WERI-Rb-1 (cell line): ENCODE measurements at regions not wholly inside any gene's neighbourhood (a gene's known extent, or its start where the extent isn't known, plus 50 kb on each side); places are given as distances from the start of the nearest gene placed in this dataset.
"Not testable (repeated sequence)": the region's sequence is repeated elsewhere in the genome, so short reads cannot be mapped to it uniquely, and the experiment has no call there.

Experiments
- DNase-seq: peaks from one replicate; pipeline ENCODE4 v3.0.0-alpha.2; 2020
- H3K27ac ChIP-seq: fragments of 250-450 bp; sonication (Bioruptor Pico); 2 replicates; pipeline ENCODE4 v1.5.1; 2020; ENCODE audit warnings: mild to moderate bottlenecking, moderate library complexity
- H3K27me3 ChIP-seq: fragments of 250-450 bp; sonication (Bioruptor Pico); 2 replicates; pipeline ENCODE4 v1.5.1; 2021; ENCODE audit warnings: mild to moderate bottlenecking, low read depth, moderate library complexity; ENCODE audit not compliant: insufficient read depth, severe bottlenecking
- H3K36me3 ChIP-seq: fragments of 250-450 bp; sonication (Bioruptor Pico); 2 replicates; pipeline ENCODE4 v1.5.1; 2020; ENCODE audit warnings: mild to moderate bottlenecking, moderate library complexity
- H3K4me3 ChIP-seq: 2 replicates; pipeline ENCODE4 v1.5.1; 2011; ENCODE audit warnings: low read depth, mild to moderate bottlenecking, control low read depth, low read length
- H3K9me3 ChIP-seq: fragments of 250-450 bp; sonication (Bioruptor Pico); 2 replicates; pipeline ENCODE4 v1.5.1; 2021; ENCODE audit warnings: mild to moderate bottlenecking, moderate library complexity; ENCODE audit not compliant: severe bottlenecking
- CTCF ChIP-seq: IDR thresholded peaks from 2 replicates; pipeline ENCODE4 v1.5.1; 2011; ENCODE audit warnings: low read depth, mild to moderate bottlenecking, control low read depth, inconsistent platforms, low read length

- Histone ChIP-seq H3K36me3 (no peaks in the 10 kb centered on the region), H3K9me3 (peaks cover 5% of the 10 kb centered on the region), H3K27me3 (no peaks in the 10 kb centered on the region), H3K27ac (no peak overlapping the region), H3K4me3 (no peak overlapping the region)
- TF ChIP-seq CTCF: no peak
- DNase-seq: no peak
These were observed 691.7 kb upstream of the SLC35B3 start for GRCh38 chr6:9126878-9127560.

- H3K9me3 ChIP-seq: not testable (repeated sequence)
These were observed 690.7 kb upstream of the SLC35B3 start for GRCh38 chr6:9126034-9126433.

GRCh38 chr6:9121549-9121948 is 686.2 kb upstream of the SLC35B3 start:
- TF ChIP-seq CTCF: no peak
- no peaks in the 10 kb centered on the region for H3K36me3 ChIP-seq
- DNase-seq: no peak
- no peaks in the 10 kb centered on the region for H3K9me3 ChIP-seq
- no peaks in the 10 kb centered on the region for H3K27me3 ChIP-seq
- no peak overlapping the region for H3K27ac ChIP-seq
- H3K4me3 ChIP-seq: no peak overlapping the region

More at GRCh38 chr6:9126034-9126433, 690.7 kb upstream of the SLC35B3 start:
- not testable (repeated sequence) for H3K4me3 ChIP-seq, H3K27me3 ChIP-seq, H3K27ac ChIP-seq, DNase-seq, H3K36me3 ChIP-seq

GRCh38 chr6:9116026-9116425 is 680.7 kb upstream of the SLC35B3 start:
- Histone ChIP-seq H3K27ac (no peak overlapping the region), H3K27me3 (no peaks in the 10 kb centered on the region), H3K9me3 (no peaks in the 10 kb centered on the region), H3K4me3 (no peak overlapping the region), H3K36me3 (no peaks in the 10 kb centered on the region)
- no peak for TF ChIP-seq CTCF
- DNase-seq: no peak

GRCh38 chr6:9112544-9112943 is 677.2 kb upstream of the SLC35B3 start:
- DNase-seq: no peak
- no peak overlapping the region for H3K27ac ChIP-seq
- no peaks in the 10 kb centered on the region for H3K9me3 ChIP-seq
- no peaks in the 10 kb centered on the region for H3K36me3 ChIP-seq
- H3K27me3 ChIP-seq: no peaks in the 10 kb centered on the region
- H3K4me3 ChIP-seq: no peak overlapping the region
- TF ChIP-seq CTCF: no peak

GRCh38 chr6:9103876-9104521 is 668.7 kb upstream of the SLC35B3 start:
- no peak overlapping the region for H3K27ac ChIP-seq
- H3K4me3 ChIP-seq: no peak overlapping the region
- no peaks in the 10 kb centered on the region for H3K9me3 ChIP-seq
- no peaks in the 10 kb centered on the region for H3K36me3 ChIP-seq
- no peaks in the 10 kb centered on the region for H3K27me3 ChIP-seq
- peak; percentile 11; the same call in 1 of the 2 replicates for TF ChIP-seq CTCF
- DNase-seq: no peak
